ENCODE measurements at regions not wholly inside any gene's neighbourhood (a gene's known extent, or its start where the extent isn't known, plus 50 kb on each side); places are given as distances from the start of the nearest gene placed in this dataset.

- Histone ChIP-seq H3K9me3 (peaks cover 0 to 12% (median 6%) of the 10 kb centered on the region in 4 donors), H3K27me3 (no peaks in the 10 kb centered on the region), H3K4me1 (no peaks in the 10 kb centered on the region), H3K4me3 (no peak overlapping the region), H3K27ac (no peak overlapping the region), H3K36me3 (no peaks in the 10 kb centered on the region)
- ATAC-seq (ENCODE audit: low FRiP score in 2 of 2): no peak
- DNase-seq: no peak
- no peak for TF ChIP-seq EP300 (IDR thresholded peaks at IDR 0.05)
- no peak for TF ChIP-seq CTCF (IDR thresholded peaks at IDR 0.05)
- TF ChIP-seq POLR2AphosphoS5 (IDR thresholded peaks at IDR 0.05): no peak
- no peak for TF ChIP-seq POLR2A (IDR thresholded peaks at IDR 0.05)
These were observed 399.0 kb downstream of the IRX1 start for GRCh38 chr5:3994628-3995027.

- no peak overlapping the region for H3K4me3 ChIP-seq
- no peaks in the 10 kb centered on the region for H3K36me3 ChIP-seq
- DNase-seq: no peak
- no peak for TF ChIP-seq POLR2A (IDR thresholded peaks at IDR 0.05)
- no peak for TF ChIP-seq EP300 (IDR thresholded peaks at IDR 0.05)
- TF ChIP-seq CTCF (IDR thresholded peaks at IDR 0.05): no peak
- no peak for TF ChIP-seq POLR2AphosphoS5 (IDR thresholded peaks at IDR 0.05)
- no peak for ATAC-seq (ENCODE audit: low FRiP score in 2 of 2)
- no peak overlapping the region for H3K27ac ChIP-seq
- 34 to 39% methylated on average over 8 of the region's 8 CpGs for WGBS, 2 donors
- H3K4me1 ChIP-seq: no peaks in the 10 kb centered on the region
- peaks cover 0 to 12% (median 6%) of the 10 kb centered on the region in 4 donors for H3K9me3 ChIP-seq
- H3K27me3 ChIP-seq: no peaks in the 10 kb centered on the region
These were observed 400.5 kb downstream of the IRX1 start for GRCh38 chr5:3995954-3996619.

- Histone ChIP-seq H3K27ac (no peak overlapping the region), H3K4me1 (no peaks in the 10 kb centered on the region), H3K9me3 (peaks cover 0 to 8% (median 3%) of the 10 kb centered on the region in 4 donors), H3K36me3 (no peaks in the 10 kb centered on the region), H3K4me3 (no peak overlapping the region), H3K27me3 (no peaks in the 10 kb centered on the region)
- WGBS, 2 donors: 62 to 63% methylated on average over 11 of the region's 11 CpGs
- no peak for TF ChIP-seq EP300 (IDR thresholded peaks at IDR 0.05)
- no peak for TF ChIP-seq CTCF (IDR thresholded peaks at IDR 0.05)
- TF ChIP-seq POLR2AphosphoS5 (IDR thresholded peaks at IDR 0.05): no peak
- TF ChIP-seq POLR2A (IDR thresholded peaks at IDR 0.05): no peak
- DNase-seq (no peak), ATAC-seq (ENCODE audit: low FRiP score in 2 of 2) (no peak)
These were observed 401.2 kb downstream of the IRX1 start for GRCh38 chr5:3996707-3997336.

GRCh38 chr5:3997670-3998069 is 402.0 kb downstream of the IRX1 start:
- no peak overlapping the region for H3K27ac ChIP-seq
- H3K4me3 ChIP-seq: no peak overlapping the region
- no peaks in the 10 kb centered on the region for H3K27me3 ChIP-seq
- ATAC-seq (ENCODE audit: low FRiP score in 2 of 2): no peak
- no peaks in the 10 kb centered on the region for H3K36me3 ChIP-seq
- no peak for DNase-seq
- no peaks in the 10 kb centered on the region for H3K4me1 ChIP-seq
- TF ChIP-seq EP300 (IDR thresholded peaks at IDR 0.05) (no peak), CTCF (IDR thresholded peaks at IDR 0.05) (no peak), POLR2AphosphoS5 (IDR thresholded peaks at IDR 0.05) (no peak), POLR2A (IDR thresholded peaks at IDR 0.05) (no peak)
- H3K9me3 ChIP-seq: no peaks in the 10 kb centered on the region
- 95 to 98% methylated on average over 4 of the region's 4 CpGs for WGBS, 2 donors

DNA sequence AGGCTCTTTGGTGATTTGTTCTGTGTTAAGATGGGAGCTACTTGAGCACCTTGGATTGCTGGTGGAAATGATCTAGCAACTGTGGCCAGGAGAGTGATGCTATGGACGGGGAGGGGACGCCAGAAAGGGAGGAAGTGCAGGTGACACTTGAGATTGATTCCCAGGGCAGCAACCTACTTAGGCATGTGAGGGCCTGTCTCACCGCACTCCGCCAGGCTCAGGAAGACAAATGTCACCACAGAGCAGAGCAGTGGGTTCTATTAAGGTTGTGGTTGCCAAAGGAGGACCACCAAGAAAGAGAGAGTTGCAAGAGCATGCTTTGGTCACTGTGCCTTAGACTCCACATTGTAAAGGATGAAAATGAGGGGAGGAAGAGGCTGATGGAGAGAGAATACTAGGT is 404.3 kb downstream of the IRX1 start:
- Histone ChIP-seq H3K4me1 (no peaks in the 10 kb centered on the region), H3K27me3 (no peaks in the 10 kb centered on the region), H3K4me3 (no peak overlapping the region), H3K36me3 (no peaks in the 10 kb centered on the region), H3K9me3 (no peaks in the 10 kb centered on the region), H3K27ac (no peak overlapping the region)
- WGBS, 2 donors: 64 to 68% methylated on average over 4 of the region's 4 CpGs
- ATAC-seq (ENCODE audit: low FRiP score in 2 of 2) (no peak), DNase-seq (no peak)
- TF ChIP-seq CTCF (IDR thresholded peaks at IDR 0.05): no peak
- no peak for TF ChIP-seq POLR2AphosphoS5 (IDR thresholded peaks at IDR 0.05)
- TF ChIP-seq POLR2A (IDR thresholded peaks at IDR 0.05): no peak
- TF ChIP-seq EP300 (IDR thresholded peaks at IDR 0.05): no peak
